GM18498 (cell line): ENCODE measurements at regions not wholly inside any gene's neighbourhood (a gene's known extent, or its start where the extent isn't known, plus 50 kb on each side); places are given as distances from the start of the nearest gene placed in this dataset.

Source experiments
- ATAC-seq: cut with Tn5 transposase; IDR thresholded peaks from one replicate; pipeline ENCODE4 v1.9.1; 2021; ENCODE audit warnings: mild to moderate bottlenecking, moderate library complexity; ENCODE audit not compliant: unreplicated experiment

DNA sequence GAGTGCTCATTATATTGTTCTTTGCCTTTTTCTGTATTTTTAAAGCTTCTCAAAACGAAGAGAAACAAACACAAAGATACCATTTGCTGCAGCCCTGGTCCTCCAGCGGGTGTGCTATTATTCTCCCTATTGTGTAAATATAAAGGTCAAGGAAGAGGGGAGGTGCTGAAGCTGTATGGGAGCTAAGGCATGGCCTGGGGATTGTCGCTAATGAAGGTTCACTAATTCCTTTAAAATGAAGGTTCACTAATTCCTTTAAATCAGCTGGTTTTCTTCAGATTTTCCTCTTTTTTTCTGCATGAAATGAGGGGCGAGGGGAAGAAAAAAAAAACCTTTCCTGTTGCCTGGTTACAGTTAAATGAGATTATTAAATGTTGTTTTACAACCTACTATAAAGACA, 74.5 kb upstream of the MAP1B start:
- ATAC-seq, result no peak

DNA sequence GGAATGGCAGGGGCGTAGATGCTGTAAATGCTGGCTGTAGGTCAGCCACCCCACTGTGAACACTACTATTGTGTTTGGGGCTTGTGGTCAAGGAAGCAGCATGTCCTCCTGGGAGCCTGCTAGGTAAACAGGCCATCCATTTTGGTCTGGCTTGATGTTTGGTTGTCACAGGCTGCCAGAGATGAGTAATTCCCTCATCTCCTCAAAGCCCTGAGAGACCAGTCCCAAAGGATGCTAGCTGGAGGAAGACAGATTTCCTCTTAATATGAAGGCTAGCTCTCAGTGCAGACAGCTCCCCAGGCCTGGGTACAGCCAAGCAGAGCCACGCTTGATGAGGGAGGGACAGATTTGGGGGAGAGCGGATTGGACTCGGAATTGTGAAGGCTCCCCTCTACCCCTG, 72.5 kb upstream of the MAP1B start:
- no peak for ATAC-seq

DNA sequence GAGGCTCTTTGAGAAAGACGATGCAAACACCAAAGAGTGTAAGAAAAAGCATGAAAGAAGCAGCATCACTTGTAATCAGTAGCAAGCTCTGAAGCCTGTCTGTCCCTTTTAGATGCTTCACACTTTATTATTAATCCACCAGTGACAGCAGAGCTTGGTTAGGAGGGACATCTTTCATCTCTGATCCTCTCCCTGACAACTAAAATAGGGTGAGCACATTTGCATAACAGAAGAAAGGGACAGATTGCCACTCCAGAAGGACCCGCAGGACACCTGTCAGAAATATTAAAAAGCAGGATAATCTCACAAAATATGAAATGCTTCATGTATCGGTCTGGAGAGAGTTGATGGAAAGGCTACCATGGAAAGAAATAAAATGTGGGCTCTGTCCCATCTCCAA, 71.4 kb upstream of the MAP1B start:
- ATAC-seq, result no peak

DNA sequence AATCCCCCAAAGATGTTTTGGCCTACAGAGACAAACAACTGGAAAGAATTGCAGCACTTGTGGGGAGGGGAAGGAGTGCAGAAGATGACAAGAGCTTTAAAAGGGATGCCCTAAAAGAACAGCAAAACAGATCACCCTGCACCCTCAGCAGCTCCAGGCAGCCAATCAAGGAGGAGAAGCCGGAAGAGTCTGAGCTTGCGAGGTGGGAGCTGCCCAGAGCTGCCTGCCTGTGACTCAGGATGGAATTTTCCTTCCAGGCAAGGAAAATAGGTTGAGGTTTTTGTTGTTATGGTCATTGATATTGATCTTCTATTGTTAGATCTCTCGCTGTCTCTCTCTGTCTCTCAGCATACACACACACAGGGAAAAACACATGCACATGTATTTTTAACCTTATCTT, 70.3 kb upstream of the MAP1B start:
- ATAC-seq, result no peak

DNA sequence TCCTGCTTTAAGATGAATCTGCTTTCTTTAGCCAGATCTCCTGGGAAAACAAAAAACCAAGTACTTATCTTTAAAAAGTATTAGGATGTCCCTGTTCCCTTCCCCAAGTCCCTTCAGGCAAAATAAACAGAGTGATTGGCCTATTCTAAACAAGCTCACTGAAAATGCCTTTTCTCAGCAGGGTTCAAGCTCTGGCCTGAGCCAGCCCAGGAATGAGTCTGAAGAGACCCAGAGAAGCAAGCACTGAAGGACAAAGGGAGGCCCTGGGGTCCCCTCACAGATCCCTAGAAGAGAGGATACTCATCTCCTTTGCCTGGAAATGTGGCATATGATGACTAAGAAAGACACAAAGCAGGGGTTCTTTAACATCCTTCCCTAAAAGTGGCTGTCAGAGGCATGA, 66.8 kb upstream of the MAP1B start:
- ATAC-seq, result no peak

DNA sequence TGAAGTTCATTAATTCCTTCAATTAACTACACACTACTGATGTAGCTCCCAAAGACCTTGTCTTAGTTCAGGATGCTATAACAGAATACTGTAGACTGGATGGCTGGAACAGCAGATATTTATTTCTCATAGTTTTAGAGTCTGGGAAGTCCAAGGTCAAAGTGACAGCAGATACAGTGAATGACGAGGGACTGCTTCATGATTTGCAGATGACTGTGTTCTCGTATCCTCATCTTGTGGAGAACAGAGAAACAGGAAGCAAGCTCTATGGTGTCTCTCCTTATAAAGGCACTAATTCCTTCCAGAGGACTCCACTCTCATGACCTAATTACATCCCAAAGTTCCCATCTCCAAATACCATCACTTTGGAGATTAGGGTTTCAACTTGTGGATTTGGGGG, 65.6 kb upstream of the MAP1B start:
- ATAC-seq, result no peak

DNA sequence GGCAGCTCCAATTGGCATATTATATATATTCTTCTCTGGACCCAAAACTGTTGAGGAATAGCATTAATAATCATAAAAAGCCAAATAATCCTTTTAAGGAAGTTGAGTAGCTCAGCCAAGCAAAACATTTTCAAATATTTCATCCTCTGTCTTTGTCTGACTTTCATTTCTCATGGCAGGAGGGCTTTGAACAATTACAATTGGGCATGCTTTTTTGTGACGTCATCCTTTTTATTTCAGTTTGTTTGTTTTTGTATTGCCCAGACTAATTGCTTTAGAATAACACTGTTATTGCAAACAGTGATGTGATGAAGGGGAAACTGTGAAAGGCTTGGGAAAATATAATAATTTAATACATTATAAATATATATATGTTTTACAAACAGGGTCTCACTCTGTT, 65.2 kb upstream of the MAP1B start:
- no peak for ATAC-seq

DNA sequence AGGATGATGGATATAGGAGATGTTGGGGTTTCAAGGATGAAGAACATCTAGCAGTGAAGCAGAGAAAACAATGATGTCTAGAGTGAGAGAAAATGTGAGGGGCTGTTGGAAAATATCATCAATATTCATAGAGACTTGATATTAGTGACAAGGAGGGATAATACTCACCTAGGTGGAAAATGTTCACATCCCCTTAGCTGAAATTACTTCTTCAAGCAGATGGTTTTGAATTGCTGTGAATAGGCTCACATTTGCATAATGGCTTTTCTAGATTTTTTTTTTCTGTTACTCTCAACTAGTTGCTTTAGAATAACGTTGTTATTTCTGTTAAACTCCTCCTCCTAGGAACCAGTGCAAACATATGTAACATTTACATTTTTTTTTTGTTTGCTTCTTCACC, 61.6 kb upstream of the MAP1B start:
- ATAC-seq, result no peak

DNA sequence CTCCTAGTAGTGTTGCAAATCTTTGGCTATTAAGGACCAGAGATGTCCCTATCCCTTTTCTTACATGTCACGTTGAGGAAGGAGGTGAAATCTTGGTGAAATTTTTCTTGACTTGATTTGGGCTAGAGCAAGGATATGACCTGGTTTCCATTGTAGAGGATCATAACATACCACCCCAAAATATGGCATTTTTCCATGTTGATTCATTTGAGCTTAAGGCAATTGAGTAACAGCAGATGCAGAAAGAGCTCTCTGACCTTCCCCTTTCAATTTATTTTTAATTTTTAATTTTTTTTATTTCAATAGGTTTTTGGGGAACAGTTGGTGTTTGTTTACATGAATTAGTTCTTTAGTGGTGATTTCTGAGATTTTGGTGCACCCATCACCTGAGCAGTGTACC, 61.2 kb upstream of the MAP1B start:
- ATAC-seq, result no peak

DNA sequence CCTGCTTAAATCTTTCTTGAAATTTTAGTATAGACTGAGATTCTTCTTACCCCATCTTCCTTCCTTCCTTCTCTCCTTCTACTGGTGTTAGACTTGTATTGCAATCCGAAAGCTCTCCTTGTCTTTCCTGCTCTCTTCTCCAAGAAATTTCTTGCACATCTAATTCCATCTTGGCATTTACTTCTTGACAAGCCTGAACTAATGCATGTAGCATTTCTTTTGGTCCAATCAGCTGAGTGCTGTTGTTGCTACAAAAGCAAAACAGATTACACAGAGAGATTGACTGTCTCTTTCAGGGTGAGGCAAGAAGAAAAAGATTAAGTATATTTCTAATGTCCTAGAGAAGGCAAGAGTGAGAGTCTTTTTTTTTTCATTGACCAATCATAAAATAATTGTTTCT, 51.6 kb upstream of the MAP1B start:
- no peak for ATAC-seq
